ENCODE measurements at regions not wholly inside any gene's neighbourhood (a gene's known extent, or its start where the extent isn't known, plus 50 kb on each side); places are given as distances from the start of the nearest gene placed in this dataset.
"Not testable (repeated sequence)": the region's sequence is repeated elsewhere in the genome, so short reads cannot be mapped to it uniquely, and the experiment has no call there.

DNA sequence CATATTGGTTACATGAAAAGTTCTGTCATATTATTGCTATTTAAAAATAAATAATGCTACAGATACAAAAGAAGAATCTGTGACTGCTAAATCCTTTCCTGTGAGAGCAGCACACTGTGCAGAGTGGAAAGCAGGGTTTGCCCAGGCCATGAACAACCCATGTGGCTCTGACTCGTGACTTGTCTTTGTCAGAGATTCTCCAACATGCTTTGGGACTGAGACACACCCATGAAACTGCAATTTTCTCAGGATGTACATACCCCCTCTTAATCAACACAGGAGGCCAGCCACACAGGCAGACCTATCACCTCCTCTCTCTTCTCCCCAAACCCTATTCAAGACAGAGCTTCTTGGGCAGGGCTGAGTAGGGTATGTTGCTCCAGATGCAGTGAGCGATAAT is 96.8 kb upstream of the NTF3 start:
- Mint-ChIP-seq H3K9me3 (ENCODE audit: low read depth) (no peaks in the 10 kb centered on the region), H3K36me3 (ENCODE audit: insufficient read depth) (no peaks in the 10 kb centered on the region), H3K27ac (no peak overlapping the region), H3K27me3 (peaks cover 69% of the 10 kb centered on the region), H3K4me1 (ENCODE audit: low read depth) (peaks cover 3% of the 10 kb centered on the region), H3K4me3 (ENCODE audit: low read depth) (no peak overlapping the region)
- TF ChIP-seq, protein P1, sequence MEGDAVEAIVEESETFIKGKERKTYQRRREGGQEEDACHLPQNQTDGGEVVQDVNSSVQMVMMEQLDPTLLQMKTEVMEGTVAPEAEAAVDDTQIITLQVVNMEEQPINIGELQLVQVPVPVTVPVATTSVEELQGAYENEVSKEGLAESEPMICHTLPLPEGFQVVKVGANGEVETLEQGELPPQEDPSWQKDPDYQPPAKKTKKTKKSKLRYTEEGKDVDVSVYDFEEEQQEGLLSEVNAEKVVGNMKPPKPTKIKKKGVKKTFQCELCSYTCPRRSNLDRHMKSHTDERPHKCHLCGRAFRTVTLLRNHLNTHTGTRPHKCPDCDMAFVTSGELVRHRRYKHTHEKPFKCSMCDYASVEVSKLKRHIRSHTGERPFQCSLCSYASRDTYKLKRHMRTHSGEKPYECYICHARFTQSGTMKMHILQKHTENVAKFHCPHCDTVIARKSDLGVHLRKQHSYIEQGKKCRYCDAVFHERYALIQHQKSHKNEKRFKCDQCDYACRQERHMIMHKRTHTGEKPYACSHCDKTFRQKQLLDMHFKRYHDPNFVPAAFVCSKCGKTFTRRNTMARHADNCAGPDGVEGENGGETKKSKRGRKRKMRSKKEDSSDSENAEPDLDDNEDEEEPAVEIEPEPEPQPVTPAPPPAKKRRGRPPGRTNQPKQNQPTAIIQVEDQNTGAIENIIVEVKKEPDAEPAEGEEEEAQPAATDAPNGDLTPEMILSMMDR (IDR thresholded peaks at IDR 0.05; ENCODE audit: unreplicated experiment): no peak
- DNase-seq (ENCODE audit: low spot score, unreplicated experiment): no peak

DNA sequence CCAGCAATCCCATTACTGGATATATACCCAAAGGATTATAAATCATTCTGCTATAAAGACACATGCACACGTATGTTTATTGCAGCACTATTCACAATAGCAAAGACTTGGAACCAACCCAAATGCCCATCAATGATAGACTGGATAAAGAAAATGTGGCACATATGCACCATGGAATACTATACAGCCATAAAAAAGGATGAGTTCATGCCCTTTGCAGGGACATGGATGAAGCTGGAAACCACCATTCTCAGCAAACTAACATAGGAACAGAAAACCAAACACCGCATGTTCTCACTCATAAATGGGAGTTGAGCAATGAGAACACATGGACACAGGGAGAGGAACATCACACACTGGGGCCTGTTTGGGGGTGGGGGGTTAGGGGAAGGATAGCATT is 90.8 kb upstream of the NTF3 start:
- H3K27me3 Mint-ChIP-seq: peaks cover 42% of the 10 kb centered on the region
- not testable (repeated sequence) for H3K36me3 Mint-ChIP-seq (ENCODE audit: insufficient read depth); H3K27ac Mint-ChIP-seq; H3K9me3 Mint-ChIP-seq (ENCODE audit: low read depth); DNase-seq (ENCODE audit: low spot score, unreplicated experiment); H3K4me3 Mint-ChIP-seq (ENCODE audit: low read depth)
- H3K4me1 Mint-ChIP-seq (ENCODE audit: low read depth): peaks cover 18% of the 10 kb centered on the region

DNA sequence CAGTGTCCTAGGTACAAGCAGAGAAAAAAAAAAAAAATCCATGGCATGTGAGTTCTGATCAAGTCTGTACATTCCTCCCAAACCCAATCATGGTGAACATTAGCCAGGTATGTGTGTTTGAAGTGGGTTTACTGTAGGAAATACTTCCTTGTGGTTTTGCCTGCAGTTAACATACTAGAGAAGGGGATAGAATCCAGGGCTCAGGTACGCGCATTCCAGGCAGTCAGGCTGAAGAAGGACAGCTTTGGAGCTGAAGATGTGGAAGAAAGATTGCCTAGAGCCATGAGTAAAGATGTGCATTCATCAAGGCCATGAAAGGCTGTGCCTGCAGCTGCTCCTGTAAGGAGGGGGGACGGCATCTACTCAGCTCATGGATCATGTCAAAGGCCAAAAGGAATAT is 88.2 kb upstream of the NTF3 start:
- Mint-ChIP-seq H3K4me3 (ENCODE audit: low read depth) (no peak overlapping the region), H3K4me1 (ENCODE audit: low read depth) (peaks cover 25% of the 10 kb centered on the region), H3K27me3 (peaks cover 44% of the 10 kb centered on the region), H3K36me3 (ENCODE audit: insufficient read depth) (no peaks in the 10 kb centered on the region), H3K27ac (no peak overlapping the region), H3K9me3 (ENCODE audit: low read depth) (no peaks in the 10 kb centered on the region)
- DNase-seq (ENCODE audit: low spot score, unreplicated experiment): no peak
- TF ChIP-seq, protein P1 (IDR thresholded peaks at IDR 0.05; ENCODE audit: unreplicated experiment): no peak

DNA sequence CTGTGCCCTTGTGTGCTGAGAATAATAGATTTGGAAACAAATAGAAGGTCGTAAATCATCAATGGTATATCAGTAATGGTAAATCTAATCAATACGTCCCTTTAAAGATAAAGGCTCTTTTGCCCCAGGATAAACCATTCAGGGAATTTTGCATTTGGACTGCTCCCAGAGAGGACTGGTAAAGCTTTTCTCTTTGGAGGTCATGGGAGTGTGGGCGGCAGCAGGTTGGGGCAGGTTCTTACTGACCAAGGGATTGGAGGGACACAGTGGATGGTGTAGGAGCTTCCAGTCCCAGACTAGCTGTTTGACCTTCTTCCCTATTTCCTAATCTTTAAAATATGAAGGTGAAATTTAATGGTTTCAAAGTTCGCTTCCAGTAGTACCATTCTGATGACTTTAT is 87.8 kb upstream of the NTF3 start:
- no peak for DNase-seq (ENCODE audit: low spot score, unreplicated experiment)

DNA sequence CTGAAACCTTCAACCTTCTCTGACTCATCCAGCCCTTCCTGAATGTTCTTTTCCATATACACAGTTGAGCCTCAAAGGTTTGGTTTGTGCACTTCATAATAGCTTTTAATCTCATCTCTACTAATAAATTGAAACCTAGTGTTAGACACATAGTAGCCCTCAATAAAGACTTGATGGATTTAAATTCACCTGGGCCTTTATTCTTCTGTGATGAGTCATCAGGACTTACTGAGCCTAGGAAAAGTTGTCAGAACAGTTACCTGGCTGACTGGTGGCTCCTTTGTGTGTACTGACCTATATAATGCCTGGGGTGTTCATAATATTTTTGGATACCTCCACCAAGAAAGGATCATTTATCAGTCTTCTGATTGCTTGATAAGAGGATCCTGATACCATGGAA is 86.4 kb upstream of the NTF3 start:
- Mint-ChIP-seq H3K9me3 (ENCODE audit: low read depth) (no peaks in the 10 kb centered on the region), H3K27me3 (peaks cover 36% of the 10 kb centered on the region), H3K4me3 (ENCODE audit: low read depth) (no peak overlapping the region), H3K27ac (no peak overlapping the region), H3K36me3 (ENCODE audit: insufficient read depth) (no peaks in the 10 kb centered on the region), H3K4me1 (ENCODE audit: low read depth) (peaks cover 26% of the 10 kb centered on the region)
- no peak for DNase-seq (ENCODE audit: low spot score, unreplicated experiment)
- TF ChIP-seq, protein P1 (IDR thresholded peaks at IDR 0.05; ENCODE audit: unreplicated experiment): no peak

More for the DNA sequence above, 87.8 kb upstream of the NTF3 start:
- H3K4me1 Mint-ChIP-seq (ENCODE audit: low read depth): peaks cover 26% of the 10 kb centered on the region
- TF ChIP-seq, protein P1 (IDR thresholded peaks at IDR 0.05; ENCODE audit: unreplicated experiment): no peak
- no peak overlapping the region for H3K4me3 Mint-ChIP-seq (ENCODE audit: low read depth)
- no peaks in the 10 kb centered on the region for H3K36me3 Mint-ChIP-seq (ENCODE audit: insufficient read depth)
- no peaks in the 10 kb centered on the region for H3K9me3 Mint-ChIP-seq (ENCODE audit: low read depth)
- peaks cover 41% of the 10 kb centered on the region for H3K27me3 Mint-ChIP-seq
- H3K27ac Mint-ChIP-seq: no peak overlapping the region

DNA sequence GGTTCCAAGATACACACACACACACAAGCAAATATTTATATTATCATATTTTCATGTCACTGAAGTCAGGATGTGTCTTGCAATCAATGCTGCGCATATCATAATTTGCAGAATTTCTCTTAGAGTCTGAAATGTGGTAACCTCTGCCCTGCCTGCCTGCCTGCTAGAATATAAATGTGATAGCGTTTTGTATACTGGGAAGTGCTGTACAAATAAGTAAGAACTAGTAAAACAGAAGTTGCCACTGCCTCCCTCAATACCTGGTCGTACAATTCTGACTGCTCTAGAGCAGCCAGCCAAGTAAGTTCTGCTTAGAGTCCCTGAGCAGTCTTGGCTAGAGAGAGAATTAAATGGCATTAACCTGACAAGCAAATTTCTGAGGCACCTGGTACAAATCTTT is 83.9 kb upstream of the NTF3 start:
- H3K4me3 Mint-ChIP-seq (ENCODE audit: low read depth): no peak overlapping the region
- TF ChIP-seq, protein P1 (IDR thresholded peaks at IDR 0.05; ENCODE audit: unreplicated experiment): no peak
- H3K27ac Mint-ChIP-seq: no peak overlapping the region
- peaks cover 26% of the 10 kb centered on the region for H3K4me1 Mint-ChIP-seq (ENCODE audit: low read depth)
- no peak for DNase-seq (ENCODE audit: low spot score, unreplicated experiment)
- H3K27me3 Mint-ChIP-seq: peaks cover 32% of the 10 kb centered on the region
- H3K9me3 Mint-ChIP-seq (ENCODE audit: low read depth): peaks cover 13% of the 10 kb centered on the region
- H3K36me3 Mint-ChIP-seq (ENCODE audit: insufficient read depth): peaks cover 8% of the 10 kb centered on the region
